OCI-LY1 (cell line): ENCODE measurements at regions not wholly inside any gene's neighbourhood (a gene's known extent, or its start where the extent isn't known, plus 50 kb on each side); places are given as distances from the start of the nearest gene placed in this dataset.

Experiments used
- CTCF ChIP-seq: fragments of 200-600 bp; sonication (generic), shearing (Covaris generic); IDR thresholded peaks from 2 replicates; pipeline ENCODE4 v1.5.1; 2017; ENCODE audit warnings: mild to moderate bottlenecking, antibody characterized with exemption, low read length, moderate library complexity, mixed read lengths
- EZH2 ChIP-seq: fragments of 200-600 bp; sonication (generic), shearing (Covaris generic); IDR thresholded peaks from 2 replicates; pipeline ENCODE4 v1.8.0; 2017; ENCODE audit warnings: borderline replicate concordance, mixed run types, mild to moderate bottlenecking, antibody characterized with exemption, low read length, moderate library complexity, mixed read lengths

DNA sequence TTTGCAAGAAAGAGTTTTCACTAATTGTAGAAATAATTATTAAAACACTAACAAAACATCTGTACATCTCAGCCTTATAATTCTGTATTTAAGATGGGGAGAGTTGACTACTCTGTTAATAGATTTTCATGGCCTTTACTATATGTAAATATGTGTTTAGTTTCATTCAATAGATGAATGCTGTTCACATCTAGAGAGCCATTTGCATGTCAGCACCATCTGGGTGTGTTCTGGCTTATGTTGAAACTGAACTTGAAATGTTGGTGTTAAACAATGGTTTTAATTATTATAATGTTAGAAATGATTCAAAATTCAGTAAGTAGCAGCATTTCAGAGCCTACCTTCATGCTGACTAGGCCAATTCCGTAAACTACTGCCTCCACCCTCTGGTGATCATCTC, 102.5 kb upstream of the ADAD1 start:
- no peak for TF ChIP-seq CTCF
- no peak for TF ChIP-seq EZH2
